Neural cell (in vitro differentiated cells): ENCODE measurements at regions not wholly inside any gene's neighbourhood (a gene's known extent, or its start where the extent isn't known, plus 50 kb on each side); places are given as distances from the start of the nearest gene placed in this dataset.

Experiments
- CTCF ChIP-seq: fragments of 450-650 bp; IDR thresholded peaks from 2 replicates; pipeline ENCODE4 v1.5.1; 2014; ENCODE audit warnings: antibody characterized with exemption, mild to moderate bottlenecking, moderate library complexity; ENCODE audit not compliant: poor library complexity, severe bottlenecking
- EP300 ChIP-seq: fragments of 450-650 bp; conservative IDR thresholded peaks from 2 replicates; pipeline ENCODE4 v1.6.1; 2014; ENCODE audit warnings: antibody characterized with exemption, mild to moderate bottlenecking, moderate library complexity; ENCODE audit not compliant: poor library complexity, severe bottlenecking
- EZH2 ChIP-seq: fragments of 200-600, 300-800 bp; shearing (Covaris generic), sonication (generic); IDR thresholded peaks from 2 replicates; pipeline ENCODE4 v1.6.1; 2014; ENCODE audit warnings: antibody characterized with exemption, low read length, borderline replicate concordance, mild to moderate bottlenecking; ENCODE audit not compliant: insufficient read depth, poor library complexity, severe bottlenecking
- POLR2AphosphoS5 ChIP-seq: IDR thresholded peaks from 2 replicates; pipeline ENCODE4 v1.6.1; 2012
- TAF1 ChIP-seq: IDR thresholded peaks from 2 replicates; pipeline ENCODE4 v1.6.1; 2012; ENCODE audit warnings: low read depth
- TF ChIP-seq, protein P1 (sequence below): IDR thresholded peaks from 2 replicates; pipeline ENCODE4 v1.6.1; 2012; ENCODE audit warnings: borderline replicate concordance

- no peak for TF ChIP-seq CTCF
- TF ChIP-seq EP300: no peak
- TF ChIP-seq, protein P1, sequence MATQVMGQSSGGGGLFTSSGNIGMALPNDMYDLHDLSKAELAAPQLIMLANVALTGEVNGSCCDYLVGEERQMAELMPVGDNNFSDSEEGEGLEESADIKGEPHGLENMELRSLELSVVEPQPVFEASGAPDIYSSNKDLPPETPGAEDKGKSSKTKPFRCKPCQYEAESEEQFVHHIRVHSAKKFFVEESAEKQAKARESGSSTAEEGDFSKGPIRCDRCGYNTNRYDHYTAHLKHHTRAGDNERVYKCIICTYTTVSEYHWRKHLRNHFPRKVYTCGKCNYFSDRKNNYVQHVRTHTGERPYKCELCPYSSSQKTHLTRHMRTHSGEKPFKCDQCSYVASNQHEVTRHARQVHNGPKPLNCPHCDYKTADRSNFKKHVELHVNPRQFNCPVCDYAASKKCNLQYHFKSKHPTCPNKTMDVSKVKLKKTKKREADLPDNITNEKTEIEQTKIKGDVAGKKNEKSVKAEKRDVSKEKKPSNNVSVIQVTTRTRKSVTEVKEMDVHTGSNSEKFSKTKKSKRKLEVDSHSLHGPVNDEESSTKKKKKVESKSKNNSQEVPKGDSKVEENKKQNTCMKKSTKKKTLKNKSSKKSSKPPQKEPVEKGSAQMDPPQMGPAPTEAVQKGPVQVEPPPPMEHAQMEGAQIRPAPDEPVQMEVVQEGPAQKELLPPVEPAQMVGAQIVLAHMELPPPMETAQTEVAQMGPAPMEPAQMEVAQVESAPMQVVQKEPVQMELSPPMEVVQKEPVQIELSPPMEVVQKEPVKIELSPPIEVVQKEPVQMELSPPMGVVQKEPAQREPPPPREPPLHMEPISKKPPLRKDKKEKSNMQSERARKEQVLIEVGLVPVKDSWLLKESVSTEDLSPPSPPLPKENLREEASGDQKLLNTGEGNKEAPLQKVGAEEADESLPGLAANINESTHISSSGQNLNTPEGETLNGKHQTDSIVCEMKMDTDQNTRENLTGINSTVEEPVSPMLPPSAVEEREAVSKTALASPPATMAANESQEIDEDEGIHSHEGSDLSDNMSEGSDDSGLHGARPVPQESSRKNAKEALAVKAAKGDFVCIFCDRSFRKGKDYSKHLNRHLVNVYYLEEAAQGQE: no peak
- no peak for TF ChIP-seq POLR2AphosphoS5
- TF ChIP-seq EZH2: no peak
- no peak for TF ChIP-seq TAF1
Measured at GRCh38 chr13:111844682-111845081, 222.3 kb upstream of the SOX1 start.
